Type B pancreatic cell (in vitro differentiated cells): ENCODE measurements at regions not wholly inside any gene's neighbourhood (a gene's known extent, or its start where the extent isn't known, plus 50 kb on each side); places are given as distances from the start of the nearest gene placed in this dataset.

Experiments used
- DNase-seq: peaks from one replicate; pipeline ENCODE4 v3.0.0; 2021; ENCODE audit warnings: mixed read lengths; ENCODE audit not compliant: unreplicated experiment; ENCODE audit errors: extremely low spot score
- H3K27ac Mint-ChIP-seq: 2 replicates; pipeline ENCODE4 v1.8.0; 2021; ENCODE audit warnings: mild to moderate bottlenecking, mixed read lengths
- H3K27me3 Mint-ChIP-seq: 2 replicates; pipeline ENCODE4 v1.8.0; 2021; ENCODE audit warnings: mixed read lengths
- H3K36me3 Mint-ChIP-seq: 2 replicates; pipeline ENCODE4 v1.8.0; 2021; ENCODE audit warnings: mixed read lengths
- H3K4me1 Mint-ChIP-seq: one replicate; pipeline ENCODE4 v1.8.0; 2021; ENCODE audit warnings: mixed read lengths; ENCODE audit not compliant: unreplicated experiment
- H3K4me3 Mint-ChIP-seq: 2 replicates; pipeline ENCODE4 v1.8.0; 2021; ENCODE audit warnings: mild to moderate bottlenecking, mixed read lengths
- H3K9me3 Mint-ChIP-seq: 2 replicates; pipeline ENCODE4 v1.8.0; 2021; ENCODE audit warnings: mixed read lengths
- CTCF ChIP-seq: fragments of 200-600 bp; sonication (generic); conservative IDR thresholded peaks from 2 replicates; pipeline ENCODE4 v1.5.0; 2021; ENCODE audit warnings: antibody characterized with exemption, mild to moderate bottlenecking

- Mint-ChIP-seq H3K4me3 (no peak overlapping the region), H3K36me3 (no peaks in the 10 kb centered on the region), H3K9me3 (no peaks in the 10 kb centered on the region), H3K4me1 (peaks cover 42% of the 10 kb centered on the region), H3K27me3 (no peaks in the 10 kb centered on the region), H3K27ac (no peak overlapping the region)
- TF ChIP-seq CTCF, result no peak
- no peak for DNase-seq
These were observed 206.8 kb upstream of the TNP1 start for GRCh38 chr2:217066510-217067270.

- Mint-ChIP-seq H3K27ac (no peak overlapping the region), H3K4me1 (peaks cover 40% of the 10 kb centered on the region), H3K36me3 (no peaks in the 10 kb centered on the region), H3K9me3 (no peaks in the 10 kb centered on the region), H3K27me3 (no peaks in the 10 kb centered on the region), H3K4me3 (no peak overlapping the region)
- TF ChIP-seq CTCF, result no peak
- no peak for DNase-seq
These were observed 206.0 kb upstream of the TNP1 start for GRCh38 chr2:217065695-217066405.

GRCh38 chr2:217065012-217065290, 205.1 kb upstream of the TNP1 start:
- no peak for DNase-seq
- Mint-ChIP-seq H3K4me1 (peaks cover 36% of the 10 kb centered on the region), H3K27me3 (no peaks in the 10 kb centered on the region), H3K9me3 (no peaks in the 10 kb centered on the region), H3K4me3 (no peak overlapping the region), H3K36me3 (no peaks in the 10 kb centered on the region), H3K27ac (no peak overlapping the region)
- no peak for TF ChIP-seq CTCF

- H3K4me1 Mint-ChIP-seq, result peaks cover 36% of the 10 kb centered on the region
- H3K9me3 Mint-ChIP-seq, result no peaks in the 10 kb centered on the region
- no peak for DNase-seq
- no peaks in the 10 kb centered on the region for H3K27me3 Mint-ChIP-seq
- H3K36me3 Mint-ChIP-seq, result no peaks in the 10 kb centered on the region
- TF ChIP-seq CTCF, result no peak
- no peak overlapping the region for H3K4me3 Mint-ChIP-seq
- H3K27ac Mint-ChIP-seq, result no peak overlapping the region
These were observed 204.6 kb upstream of the TNP1 start for GRCh38 chr2:217064234-217065011.

GRCh38 chr2:217063238-217063755, 203.4 kb upstream of the TNP1 start:
- Mint-ChIP-seq H3K27ac (peak overlapping the region; percentile 6), H3K4me1 (peaks cover 42% of the 10 kb centered on the region), H3K4me3 (no peak overlapping the region), H3K36me3 (no peaks in the 10 kb centered on the region), H3K9me3 (peaks cover 5% of the 10 kb centered on the region), H3K27me3 (no peaks in the 10 kb centered on the region)
- no peak for DNase-seq
- no peak for TF ChIP-seq CTCF
